Pulmonary artery endothelial cell (primary cell): ENCODE measurements at regions not wholly inside any gene's neighbourhood (a gene's known extent, or its start where the extent isn't known, plus 50 kb on each side); places are given as distances from the start of the nearest gene placed in this dataset.

Experiments used
- DNase-seq: peaks from one replicate; pipeline ENCODE4 v3.0.0-alpha.2; 2011; ENCODE audit warnings: low read depth, low spot score

GRCh38 chr18:73793386-73793785 is 354.2 kb downstream of the FBXO15 start:
- DNase-seq, result no peak

GRCh38 chr18:73791081-73791480 is 356.6 kb downstream of the FBXO15 start:
- DNase-seq, result no peak

GRCh38 chr18:73790587-73790986 is 357.0 kb downstream of the FBXO15 start:
- no peak for DNase-seq

- no peak for DNase-seq
Measured at GRCh38 chr18:73787316-73787715, 360.3 kb downstream of the FBXO15 start.

- no peak for DNase-seq
Measured at GRCh38 chr18:73785300-73785699, 362.3 kb downstream of the FBXO15 start.

- DNase-seq, result no peak
Measured at GRCh38 chr18:73784853-73785252, 362.8 kb downstream of the FBXO15 start.

- no peak for DNase-seq
Measured at GRCh38 chr18:73782405-73782804, 365.2 kb downstream of the FBXO15 start.

GRCh38 chr18:73780218-73780617 is 367.4 kb downstream of the FBXO15 start:
- DNase-seq, result no peak

- DNase-seq, result no peak
Measured at GRCh38 chr18:73778032-73778359, 369.6 kb downstream of the FBXO15 start.

- no peak for DNase-seq
Measured at GRCh38 chr18:73777356-73778031, 370.1 kb downstream of the FBXO15 start.

- no peak for DNase-seq
Measured at GRCh38 chr18:73774811-73775509, 372.7 kb downstream of the FBXO15 start.

- DNase-seq, result no peak
Measured at GRCh38 chr18:73768043-73768442, 379.6 kb downstream of the FBXO15 start.

- no peak for DNase-seq
Measured at GRCh38 chr18:73766910-73767515, 380.6 kb downstream of the FBXO15 start.

- no peak for DNase-seq
Measured at GRCh38 chr18:73758446-73758845, 389.2 kb downstream of the FBXO15 start.

GRCh38 chr18:73756256-73757091 is 391.2 kb downstream of the FBXO15 start:
- no peak for DNase-seq

- no peak for DNase-seq
Measured at GRCh38 chr18:73752965-73753364, 394.7 kb downstream of the FBXO15 start.

GRCh38 chr18:73752546-73752945 is 395.1 kb downstream of the FBXO15 start:
- DNase-seq, result no peak

- DNase-seq, result no peak
Measured at GRCh38 chr18:73750052-73750451, 397.6 kb downstream of the FBXO15 start.

GRCh38 chr18:73749304-73749703 is 398.3 kb downstream of the FBXO15 start:
- DNase-seq, result no peak

GRCh38 chr18:73748731-73749130 is 398.9 kb downstream of the FBXO15 start:
- no peak for DNase-seq

GRCh38 chr18:73746101-73746500 is 401.5 kb downstream of the FBXO15 start:
- no peak for DNase-seq

GRCh38 chr18:73742957-73743356 is 404.7 kb downstream of the FBXO15 start:
- no peak for DNase-seq
